GM21786 (cell line): ENCODE measurements at regions not wholly inside any gene's neighbourhood (a gene's known extent, or its start where the extent isn't known, plus 50 kb on each side); places are given as distances from the start of the nearest gene placed in this dataset.
"Not testable (repeated sequence)": the region's sequence is repeated elsewhere in the genome, so short reads cannot be mapped to it uniquely, and the experiment has no call there.

Experiments
- ATAC-seq: cut with Tn5 transposase; IDR thresholded peaks from one replicate; pipeline ENCODE4 v1.9.1; 2021; ENCODE audit not compliant: unreplicated experiment

GRCh38 chr5:74534397-74535129 is 106.0 kb downstream of the ENC1 start:
- no peak for ATAC-seq

GRCh38 chr5:74530326-74531050 is 110.0 kb downstream of the ENC1 start:
- no peak for ATAC-seq

- ATAC-seq = no peak
Measured at GRCh38 chr5:74529101-74529500, 111.4 kb downstream of the ENC1 start.

- no peak for ATAC-seq
Measured at GRCh38 chr5:74526111-74526510, 114.4 kb downstream of the ENC1 start.

- ATAC-seq = not testable (repeated sequence)
Measured at GRCh38 chr5:74524767-74525166, 115.8 kb downstream of the ENC1 start.

GRCh38 chr5:74523698-74524097 is 116.8 kb downstream of the ENC1 start:
- ATAC-seq = not testable (repeated sequence)

- not testable (repeated sequence) for ATAC-seq
Measured at GRCh38 chr5:74522838-74523237, 117.7 kb downstream of the ENC1 start.

- ATAC-seq = no peak
Measured at GRCh38 chr5:74521401-74521800, 119.1 kb downstream of the ENC1 start.

GRCh38 chr5:74519679-74520078 is 120.8 kb downstream of the ENC1 start:
- no peak for ATAC-seq

- ATAC-seq = no peak
Measured at GRCh38 chr5:74519161-74519571, 121.4 kb downstream of the ENC1 start.

GRCh38 chr5:74517700-74518099 is 122.8 kb downstream of the ENC1 start:
- no peak for ATAC-seq

- no peak for ATAC-seq
Measured at GRCh38 chr5:74516211-74516636, 124.3 kb downstream of the ENC1 start.

GRCh38 chr5:74514888-74515551 is 125.5 kb downstream of the ENC1 start:
- no peak for ATAC-seq

GRCh38 chr5:74511770-74512169 is 128.8 kb downstream of the ENC1 start:
- ATAC-seq = not testable (repeated sequence)

GRCh38 chr5:74510476-74511075 is 130.0 kb downstream of the ENC1 start:
- no peak for ATAC-seq

- no peak for ATAC-seq
Measured at GRCh38 chr5:74507370-74508005, 133.0 kb downstream of the ENC1 start.

GRCh38 chr5:74506119-74506518 is 134.4 kb downstream of the ENC1 start:
- ATAC-seq = no peak

GRCh38 chr5:74504463-74504862 is 136.1 kb downstream of the ENC1 start:
- ATAC-seq = no peak

GRCh38 chr5:74502479-74502950 is 138.0 kb downstream of the ENC1 start:
- no peak for ATAC-seq

GRCh38 chr5:74501674-74502478 is 138.7 kb downstream of the ENC1 start:
- ATAC-seq = no peak
